ENCODE measurements at regions not wholly inside any gene's neighbourhood (a gene's known extent, or its start where the extent isn't known, plus 50 kb on each side); places are given as distances from the start of the nearest gene placed in this dataset.

DNA sequence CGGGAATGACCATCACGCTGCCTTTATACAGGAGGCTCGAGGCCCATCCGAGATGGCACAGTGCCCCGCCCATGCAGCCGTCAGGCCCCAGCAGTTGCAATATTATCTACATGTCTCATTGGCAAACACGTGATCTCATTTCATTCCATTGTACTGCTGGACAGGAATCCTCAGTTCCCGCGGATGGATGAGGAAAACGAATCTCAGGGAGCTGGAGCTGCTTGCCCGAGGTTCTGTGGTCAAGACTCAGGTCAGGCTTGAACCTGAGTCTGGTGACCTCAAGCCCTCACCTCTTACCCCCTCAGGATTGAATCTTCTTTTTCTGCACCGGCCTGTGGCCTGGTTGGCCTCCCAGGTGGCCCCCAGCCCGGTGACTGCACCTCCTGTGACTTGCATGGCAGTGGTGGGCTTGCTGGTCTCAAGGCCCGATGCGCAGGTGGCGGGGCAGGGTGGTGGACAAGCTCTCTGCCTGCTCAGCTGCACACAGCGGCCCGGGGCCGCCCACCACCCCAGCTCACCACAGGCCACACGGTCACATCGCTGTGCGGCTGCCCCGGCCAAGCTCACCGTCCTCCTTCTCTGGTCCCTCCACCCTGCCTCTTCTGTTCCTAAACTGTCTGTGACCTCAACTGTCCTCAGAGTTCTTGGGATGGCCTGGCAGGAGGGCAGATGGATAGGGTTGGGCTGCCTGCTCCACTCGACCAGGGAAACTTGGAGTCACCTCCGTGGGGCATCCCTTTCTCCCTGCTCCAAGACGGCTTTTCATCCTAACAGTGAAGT, 52.0 kb upstream of the HS6ST1 start:
- Histone ChIP-seq H3K4me1 (replicated peaks; ENCODE audit: insufficient read depth) (no peaks in the 10 kb centered on the region), H3K4me3 (no peak overlapping the region), H3F3A (ENCODE audit: insufficient read depth, low read depth) (no peaks in the 10 kb centered on the region), H3K36me3 (ENCODE audit: low read depth) (no peaks in the 10 kb centered on the region), H3K27me3 (ENCODE audit: insufficient read depth, low read depth) (no peaks in the 10 kb centered on the region), H4K20me1 (ENCODE audit: insufficient read depth) (no peaks in the 10 kb centered on the region), H3K27ac (no peak overlapping the region), H3K4me2 (no peak overlapping the region), H3K9me3 (ENCODE audit: insufficient read depth, low read depth) (no peaks in the 10 kb centered on the region), H2AFZ (no peak overlapping the region), H3K79me2 (ENCODE audit: low read depth) (no peaks in the 10 kb centered on the region), H3K9me2 (ENCODE audit: insufficient read depth) (no peaks in the 10 kb centered on the region)
- intact Hi-C loops (cut with micrococcal nuclease; ENCODE audit: unreplicated experiment), result no loop called here
- ChIA-PET POLR2A (ENCODE audit: unreplicated experiment) (no interaction called here), CTCF (no interaction called here)
- BruUV-seq (replicated peaks), result no TSS peak
- TF ChIP-seq, protein P1, sequence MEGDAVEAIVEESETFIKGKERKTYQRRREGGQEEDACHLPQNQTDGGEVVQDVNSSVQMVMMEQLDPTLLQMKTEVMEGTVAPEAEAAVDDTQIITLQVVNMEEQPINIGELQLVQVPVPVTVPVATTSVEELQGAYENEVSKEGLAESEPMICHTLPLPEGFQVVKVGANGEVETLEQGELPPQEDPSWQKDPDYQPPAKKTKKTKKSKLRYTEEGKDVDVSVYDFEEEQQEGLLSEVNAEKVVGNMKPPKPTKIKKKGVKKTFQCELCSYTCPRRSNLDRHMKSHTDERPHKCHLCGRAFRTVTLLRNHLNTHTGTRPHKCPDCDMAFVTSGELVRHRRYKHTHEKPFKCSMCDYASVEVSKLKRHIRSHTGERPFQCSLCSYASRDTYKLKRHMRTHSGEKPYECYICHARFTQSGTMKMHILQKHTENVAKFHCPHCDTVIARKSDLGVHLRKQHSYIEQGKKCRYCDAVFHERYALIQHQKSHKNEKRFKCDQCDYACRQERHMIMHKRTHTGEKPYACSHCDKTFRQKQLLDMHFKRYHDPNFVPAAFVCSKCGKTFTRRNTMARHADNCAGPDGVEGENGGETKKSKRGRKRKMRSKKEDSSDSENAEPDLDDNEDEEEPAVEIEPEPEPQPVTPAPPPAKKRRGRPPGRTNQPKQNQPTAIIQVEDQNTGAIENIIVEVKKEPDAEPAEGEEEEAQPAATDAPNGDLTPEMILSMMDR (conservative IDR thresholded peaks at IDR 0.05), result no peak
- TF ChIP-seq EZH2 (IDR thresholded peaks at IDR 0.05; ENCODE audit: low read depth), result no peak
- no peak for DNase-seq

DNA sequence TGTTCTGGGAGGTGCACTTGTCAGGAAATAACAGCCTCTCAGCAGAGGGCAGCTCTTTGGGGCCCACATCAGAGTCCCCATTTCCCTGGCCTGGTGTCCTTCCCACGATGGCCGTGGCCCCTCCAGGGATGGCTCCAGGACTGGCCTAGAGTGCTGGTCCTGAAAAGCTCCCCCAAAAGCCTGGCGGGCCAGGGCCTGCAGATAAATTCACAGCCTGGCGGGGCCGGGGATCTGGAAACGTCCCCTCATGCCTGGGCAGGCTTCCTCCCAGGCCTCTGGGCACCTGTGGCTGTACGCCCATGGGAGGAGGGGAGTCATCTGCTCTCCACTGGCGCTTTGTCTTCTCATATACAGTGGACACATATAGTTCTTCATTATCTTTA, 52.6 kb upstream of the HS6ST1 start:
- Histone ChIP-seq H3K4me3 (no peak overlapping the region), H3K27me3 (ENCODE audit: insufficient read depth, low read depth) (no peaks in the 10 kb centered on the region), H3K4me2 (no peak overlapping the region), H4K20me1 (ENCODE audit: insufficient read depth) (no peaks in the 10 kb centered on the region), H3K9me2 (ENCODE audit: insufficient read depth) (no peaks in the 10 kb centered on the region), H3K36me3 (ENCODE audit: low read depth) (no peaks in the 10 kb centered on the region), H3K27ac (no peak overlapping the region), H3K79me2 (ENCODE audit: low read depth) (no peaks in the 10 kb centered on the region), H2AFZ (no peak overlapping the region), H3K9me3 (ENCODE audit: insufficient read depth, low read depth) (no peaks in the 10 kb centered on the region), H3K4me1 (replicated peaks; ENCODE audit: insufficient read depth) (no peaks in the 10 kb centered on the region), H3F3A (ENCODE audit: insufficient read depth, low read depth) (no peaks in the 10 kb centered on the region)
- no TSS peak for BruUV-seq (replicated peaks)
- POLR2A ChIA-PET (ENCODE audit: unreplicated experiment), result no interaction called here
- CTCF ChIA-PET, result no interaction called here
- intact Hi-C loops (cut with micrococcal nuclease; ENCODE audit: unreplicated experiment), result no loop called here
- DNase-seq, result no peak
- TF ChIP-seq EZH2 (IDR thresholded peaks at IDR 0.05; ENCODE audit: low read depth), result no peak

DNA sequence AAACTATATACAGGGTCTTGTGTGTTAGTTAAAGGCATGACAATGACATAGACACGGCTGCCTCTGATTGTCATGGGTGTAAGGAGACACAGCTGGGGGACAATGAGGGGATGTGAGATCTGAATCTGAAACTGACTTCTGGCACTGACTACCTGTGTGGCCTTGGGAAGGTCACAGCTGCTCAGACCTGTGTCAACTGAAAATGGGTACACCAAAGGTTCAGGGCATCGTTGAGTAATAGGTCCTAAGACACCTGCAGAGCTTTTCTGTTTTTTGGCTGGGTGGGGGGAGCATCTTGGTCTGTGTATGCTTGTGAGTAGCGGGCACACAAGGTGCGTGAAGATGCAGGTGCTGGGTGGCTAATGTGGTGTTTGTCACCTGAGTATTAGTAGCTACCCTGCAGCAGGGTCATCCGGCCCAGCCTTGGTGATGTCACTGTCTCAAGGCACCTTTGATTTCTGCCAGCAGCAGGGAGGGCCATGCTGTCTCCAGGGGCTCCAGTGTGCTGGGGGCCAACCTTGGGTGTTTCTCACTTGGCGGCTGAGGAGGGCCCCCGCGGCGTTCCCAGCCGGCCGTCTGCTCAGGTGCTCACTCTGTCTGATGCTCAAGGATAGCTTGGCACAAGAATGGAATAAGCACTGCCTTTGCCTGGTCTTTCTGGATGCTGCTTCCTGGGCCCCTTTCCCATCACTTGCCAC, 53.1 kb upstream of the HS6ST1 start:
- Histone ChIP-seq H3K9me2 (ENCODE audit: insufficient read depth) (no peaks in the 10 kb centered on the region), H3K79me2 (ENCODE audit: low read depth) (no peaks in the 10 kb centered on the region), H3K27ac (no peak overlapping the region), H3F3A (ENCODE audit: insufficient read depth, low read depth) (no peaks in the 10 kb centered on the region), H3K4me3 (no peak overlapping the region), H3K36me3 (ENCODE audit: low read depth) (no peaks in the 10 kb centered on the region), H3K9me3 (ENCODE audit: insufficient read depth, low read depth) (no peaks in the 10 kb centered on the region), H4K20me1 (ENCODE audit: insufficient read depth) (no peaks in the 10 kb centered on the region), H3K4me2 (no peak overlapping the region), H2AFZ (no peak overlapping the region), H3K27me3 (ENCODE audit: insufficient read depth, low read depth) (no peaks in the 10 kb centered on the region), H3K4me1 (replicated peaks; ENCODE audit: insufficient read depth) (no peaks in the 10 kb centered on the region)
- POLR2A ChIA-PET (ENCODE audit: unreplicated experiment), result no interaction called here
- no peak for TF ChIP-seq EZH2 (IDR thresholded peaks at IDR 0.05; ENCODE audit: low read depth)
- TF ChIP-seq, protein P1 (conservative IDR thresholded peaks at IDR 0.05), result no peak
- intact Hi-C loops (cut with micrococcal nuclease; ENCODE audit: unreplicated experiment), result no loop called here
- BruUV-seq (replicated peaks), result no TSS peak
- CTCF ChIA-PET, result no interaction called here
- no peak for DNase-seq
